ENCODE measurements at regions not wholly inside any gene's neighbourhood (a gene's known extent, or its start where the extent isn't known, plus 50 kb on each side); places are given as distances from the start of the nearest gene placed in this dataset.
"Not testable (repeated sequence)": the region's sequence is repeated elsewhere in the genome, so short reads cannot be mapped to it uniquely, and the experiment has no call there.

- no peak for DNase-seq (ENCODE audit: low spot score)
Measured at GRCh38 chr7:138317044-138317596, 142.9 kb upstream of the TRIM24 start.

- DNase-seq (ENCODE audit: low spot score) = no peak
Measured at GRCh38 chr7:138324941-138325340, 135.1 kb upstream of the TRIM24 start.

DNA sequence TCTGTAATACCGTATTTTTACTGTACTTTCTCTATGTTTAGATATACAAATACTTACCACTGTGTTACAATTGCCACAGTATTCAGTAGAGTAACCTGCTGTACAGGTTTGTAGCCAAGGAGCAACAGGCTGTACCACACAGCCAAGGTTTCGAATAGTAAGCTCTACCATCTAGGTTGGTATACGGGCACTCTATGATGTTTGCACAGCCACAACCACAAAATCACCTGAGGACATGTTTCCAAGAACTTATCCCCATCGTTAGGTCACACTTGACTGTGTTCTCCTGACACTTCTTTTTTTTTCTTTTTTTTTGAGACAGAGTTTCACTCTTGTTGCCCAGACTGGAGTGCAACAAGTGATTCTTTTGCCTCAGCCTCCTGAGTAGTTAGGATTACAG, 134.6 kb upstream of the TRIM24 start:
- DNase-seq (ENCODE audit: low spot score) = no peak

DNA sequence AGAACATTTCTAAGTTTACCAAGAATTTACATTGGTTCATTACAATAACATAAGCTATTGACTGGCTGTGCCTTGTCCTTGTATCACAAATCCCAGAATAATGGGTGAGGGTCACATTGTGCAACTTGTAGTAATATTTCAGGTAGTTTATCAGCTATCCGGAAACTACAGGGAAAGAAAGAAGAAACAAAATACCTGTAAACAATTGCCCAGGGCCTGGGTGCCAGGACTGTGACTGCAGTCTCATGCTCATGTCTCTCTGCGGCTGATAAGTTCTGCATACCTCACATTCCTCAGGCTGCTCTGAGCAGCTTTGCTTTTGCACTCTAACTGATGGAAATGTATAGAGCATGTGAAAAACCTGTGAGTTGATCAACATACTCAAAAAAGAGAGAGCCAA, 131.8 kb upstream of the TRIM24 start:
- no peak for DNase-seq (ENCODE audit: low spot score)

GRCh38 chr7:138332850-138333249, 127.2 kb upstream of the TRIM24 start:
- DNase-seq (ENCODE audit: low spot score) = not testable (repeated sequence)

DNA sequence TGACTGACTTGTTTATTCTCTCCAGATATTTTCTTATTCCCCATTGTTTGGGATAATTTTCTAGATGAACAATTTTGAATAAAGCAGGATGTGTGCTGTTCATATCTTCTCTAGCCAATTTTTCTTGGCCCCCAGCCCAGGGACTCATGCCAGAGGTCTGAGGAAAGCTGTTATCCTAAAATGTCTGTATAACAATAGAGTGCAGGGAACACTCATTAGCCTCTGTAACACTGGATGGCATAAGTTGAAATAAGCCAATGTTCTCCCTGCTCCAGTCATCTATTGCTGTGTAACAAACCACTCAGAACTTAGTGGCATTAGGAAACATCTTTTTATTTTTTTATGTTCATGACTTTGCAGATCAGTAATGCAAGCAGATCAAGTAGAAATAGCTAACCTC, 121.7 kb upstream of the TRIM24 start:
- no peak for DNase-seq (ENCODE audit: low spot score)

DNA sequence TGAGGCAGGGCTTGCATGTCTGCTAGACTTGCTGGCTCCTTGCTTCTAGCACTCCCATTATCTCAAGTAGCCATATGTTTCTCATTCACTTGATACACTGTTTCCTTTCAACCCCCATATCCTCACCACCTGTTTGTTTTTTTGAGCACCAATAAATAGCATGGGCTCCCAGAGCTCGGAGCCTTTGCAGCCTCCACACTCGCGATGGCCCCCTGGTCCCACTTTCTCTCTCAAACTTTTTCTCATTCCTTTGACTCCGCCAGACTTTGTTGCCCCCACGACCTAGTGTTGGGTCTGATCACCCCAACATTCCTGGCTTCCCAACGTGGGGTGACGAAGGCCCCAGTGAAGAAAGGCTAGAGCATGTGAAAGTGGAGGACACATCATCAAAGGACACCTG, 120.8 kb upstream of the TRIM24 start:
- DNase-seq (ENCODE audit: low spot score) = not testable (repeated sequence)

DNA sequence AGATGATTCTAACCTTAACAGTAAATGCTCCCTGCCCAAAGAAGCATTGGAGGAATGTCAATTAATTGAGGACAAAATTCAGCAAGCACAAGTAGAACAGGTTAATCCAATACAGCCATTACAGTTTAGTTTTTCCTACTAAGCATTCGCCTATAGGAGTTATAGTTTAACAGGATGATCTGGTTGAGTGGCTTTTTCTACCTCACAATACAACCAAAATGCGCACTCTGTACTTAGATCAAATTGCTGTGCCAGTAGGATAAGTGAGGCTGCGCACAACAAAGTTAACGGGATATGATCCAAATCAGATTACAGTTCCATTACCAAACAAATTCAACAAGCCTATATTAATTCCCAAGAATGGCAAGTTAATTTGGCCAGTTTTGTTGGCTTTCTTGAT, 117.1 kb upstream of the TRIM24 start:
- no peak for DNase-seq (ENCODE audit: low spot score)

DNA sequence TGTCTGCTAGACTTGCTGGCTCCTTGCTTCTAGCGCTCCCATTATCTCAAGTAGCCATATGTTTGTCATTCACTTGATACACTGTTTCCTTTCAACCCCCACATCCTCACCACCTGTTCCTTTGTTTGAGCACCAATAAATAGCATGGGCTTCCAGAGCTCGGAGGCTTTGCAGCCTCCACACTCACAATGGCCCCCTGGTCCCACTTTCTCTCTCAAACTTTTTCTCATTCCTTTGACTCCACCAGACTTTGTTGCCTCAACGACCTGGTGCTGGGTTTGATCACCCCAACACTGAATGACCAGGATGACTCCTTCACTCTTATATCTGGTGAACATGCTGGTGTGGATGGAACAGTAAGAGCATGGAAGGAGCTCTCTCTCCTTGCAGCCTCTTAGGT, 114.5 kb upstream of the TRIM24 start:
- DNase-seq (ENCODE audit: low spot score) = no peak

DNA sequence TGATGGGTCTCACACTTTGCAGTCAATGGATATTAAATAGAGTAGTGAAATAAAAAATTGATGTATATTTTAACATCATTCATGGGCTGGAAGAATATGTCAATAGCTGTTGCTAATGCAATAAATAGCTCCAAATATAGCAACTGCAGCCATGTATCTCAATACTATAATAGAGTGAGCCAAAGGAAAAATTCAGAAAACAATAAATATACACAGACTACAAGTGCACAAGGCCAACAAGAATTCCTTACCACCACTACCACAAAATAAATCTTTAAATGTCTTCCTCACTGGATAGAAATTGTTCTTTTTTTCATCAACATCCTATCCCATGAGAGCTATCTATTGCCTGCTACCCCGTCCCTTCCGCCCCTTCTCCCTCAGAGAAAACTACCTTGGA, 113.1 kb upstream of the TRIM24 start:
- no peak for DNase-seq (ENCODE audit: low spot score)

- no peak for DNase-seq (ENCODE audit: low spot score)
Measured at GRCh38 chr7:138349841-138350700, 110.0 kb upstream of the TRIM24 start.

GRCh38 chr7:138350701-138351357, 109.2 kb upstream of the TRIM24 start:
- DNase-seq (ENCODE audit: low spot score) = no peak

GRCh38 chr7:138352570-138353461, 107.2 kb upstream of the TRIM24 start:
- no peak for DNase-seq (ENCODE audit: low spot score)

GRCh38 chr7:138354066-138354465, 106.0 kb upstream of the TRIM24 start:
- DNase-seq (ENCODE audit: low spot score) = no peak

DNA sequence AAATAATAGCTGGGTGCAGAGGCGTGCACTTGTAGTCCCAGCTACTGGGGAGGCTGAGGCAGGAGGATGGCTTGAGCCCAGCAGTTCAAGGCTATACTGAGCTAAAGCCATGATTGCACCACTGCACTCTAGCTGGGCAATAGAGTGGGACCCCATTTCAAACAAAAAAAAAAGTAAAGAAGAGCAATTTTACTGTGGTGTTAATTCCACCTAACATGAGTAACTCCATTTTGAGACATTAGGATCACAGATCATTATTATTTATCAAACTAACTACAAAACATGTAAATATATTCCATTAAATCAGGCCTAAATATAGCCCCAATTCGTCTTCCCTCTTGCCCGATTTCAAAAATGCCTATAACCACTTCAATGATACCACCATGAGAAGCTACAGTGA, 104.8 kb upstream of the TRIM24 start:
- DNase-seq (ENCODE audit: low spot score) = no peak

- DNase-seq (ENCODE audit: low spot score) = no peak
Measured at GRCh38 chr7:138358850-138359341, 101.2 kb upstream of the TRIM24 start.

DNA sequence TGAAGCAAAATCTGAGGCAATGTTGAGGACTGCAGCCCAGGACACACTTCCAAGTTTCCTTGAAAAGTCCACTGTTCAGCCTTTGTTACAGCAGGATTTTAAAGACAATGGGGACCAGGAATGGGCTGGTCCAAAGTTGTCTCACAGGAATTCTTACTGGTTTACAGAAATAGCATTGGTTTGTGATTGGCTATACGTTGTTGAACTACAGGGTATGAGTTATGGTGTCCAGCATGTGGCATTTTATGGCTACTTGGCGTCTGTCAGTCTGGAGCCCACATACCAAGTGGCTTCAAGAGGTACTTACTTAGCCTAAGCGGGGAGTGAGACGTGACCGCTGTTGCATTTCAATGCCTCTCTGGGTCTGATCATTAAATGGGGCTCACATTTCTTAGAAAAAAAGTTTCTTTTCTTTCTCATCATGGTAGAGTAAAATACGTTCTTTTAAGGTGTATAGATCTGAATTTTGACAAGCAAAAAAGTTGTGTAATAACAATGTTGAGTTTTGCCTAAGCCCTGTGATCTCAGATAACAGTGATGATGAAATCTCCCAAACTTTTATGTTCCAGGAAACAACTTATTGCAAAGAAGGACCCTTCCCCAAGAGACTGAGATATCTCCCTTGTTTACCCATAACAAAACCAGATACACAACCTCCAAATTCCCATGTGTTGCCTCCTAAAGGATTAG, 100.0 kb upstream of the TRIM24 start:
- DNase-seq (ENCODE audit: low spot score) = no peak

DNA sequence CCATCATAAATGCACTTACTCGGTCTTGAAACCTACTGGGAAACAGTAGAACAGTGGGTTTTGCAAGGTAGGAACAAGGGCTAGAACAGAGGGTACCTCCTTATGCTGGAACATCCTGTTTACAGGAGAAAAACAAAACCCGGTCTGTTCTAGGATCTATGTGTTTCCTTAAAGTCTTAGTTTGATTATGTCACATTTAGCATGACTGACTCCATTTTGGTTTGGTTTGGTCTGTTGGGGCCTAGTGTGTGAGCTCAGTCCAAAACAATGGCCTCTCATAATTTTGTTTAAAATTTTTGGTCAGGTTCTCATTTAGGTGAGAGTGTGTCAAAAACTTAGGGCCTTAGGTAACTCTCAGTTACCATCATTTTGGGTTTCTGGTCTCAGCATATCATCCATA, 96.3 kb upstream of the TRIM24 start:
- no peak for DNase-seq (ENCODE audit: low spot score)

- not testable (repeated sequence) for DNase-seq (ENCODE audit: low spot score)
Measured at GRCh38 chr7:138366137-138366536, 93.9 kb upstream of the TRIM24 start.

DNA sequence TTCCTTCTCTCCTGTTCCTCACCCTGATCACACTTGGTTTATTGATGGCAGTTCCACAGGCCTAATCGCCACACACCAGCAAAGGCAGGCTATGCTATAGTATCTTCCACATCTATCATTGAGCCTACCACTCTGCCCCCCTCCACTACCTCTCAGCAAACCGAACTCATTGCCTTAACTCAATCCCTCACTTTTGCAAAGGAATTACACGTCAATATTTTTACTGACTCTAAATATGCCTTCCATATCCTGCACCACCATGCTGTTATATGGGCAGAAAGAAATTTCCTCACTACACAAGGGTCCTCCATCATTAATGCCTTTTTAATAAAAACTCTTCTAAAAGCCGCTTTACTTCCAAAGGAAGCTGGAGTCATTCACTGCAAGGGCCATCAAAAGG, 93.4 kb upstream of the TRIM24 start:
- not testable (repeated sequence) for DNase-seq (ENCODE audit: low spot score)

DNA sequence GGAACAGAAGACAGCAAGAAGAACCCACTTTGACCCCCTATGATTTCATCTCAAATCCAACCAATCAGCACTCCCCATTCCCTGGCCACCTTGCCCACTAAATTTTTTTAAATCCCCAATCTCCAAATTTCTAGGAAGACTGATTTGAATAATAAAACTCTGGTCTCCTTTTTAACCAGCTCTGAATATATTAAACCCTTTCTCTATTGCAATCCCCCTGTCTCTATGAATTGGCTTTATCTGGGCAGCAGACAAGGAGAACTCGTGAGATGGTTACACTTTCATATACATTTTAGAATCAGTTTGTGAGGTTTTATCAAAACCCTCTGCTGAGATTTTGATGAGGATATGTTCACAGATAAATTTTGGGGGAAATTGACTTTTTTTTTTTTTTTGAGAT, 90.3 kb upstream of the TRIM24 start:
- DNase-seq (ENCODE audit: low spot score) = no peak

GRCh38 chr7:138370956-138371355, 89.1 kb upstream of the TRIM24 start:
- no peak for DNase-seq (ENCODE audit: low spot score)

Data from COLO829 (cell line).